Left ventricle myocardium superior (tissue), 1 donor: ENCODE measurements at regions not wholly inside any gene's neighbourhood (a gene's known extent, or its start where the extent isn't known, plus 50 kb on each side); places are given as distances from the start of the nearest gene placed in this dataset.
"Not testable (repeated sequence)": the region's sequence is repeated elsewhere in the genome, so short reads cannot be mapped to it uniquely, and the experiment has no call there.

Source experiments
- ATAC-seq: fragments of 200-7000 bp; cut with Tn5 transposase; one replicate; pipeline ENCODE4 v1.9.1; 2020; ENCODE audit warnings: mild to moderate bottlenecking, moderate library complexity
- DNase-seq: peaks from one replicate; pipeline ENCODE4 v3.0.0-alpha.2; 2020
- intact Hi-C: fragments of 100-400 bp; cut with micrococcal nuclease; formaldehyde crosslinking; loops from one replicate; pipeline ENCODE4 v1.11.0; 2022
- donor health status: DM: no; HTN: yes; CAD: no; lungs with severe emphysema.

GRCh38 chr3:184502841-184503240 is 58.7 kb upstream of the EPHB3 start:
- ATAC-seq, DNase-seq, intact Hi-C loops: not testable (repeated sequence)

- ATAC-seq (no peak), DNase-seq (no peak)
- intact Hi-C loops: no loop called here
Measured at GRCh38 chr3:184503647-184504046, 57.9 kb upstream of the EPHB3 start.

DNA sequence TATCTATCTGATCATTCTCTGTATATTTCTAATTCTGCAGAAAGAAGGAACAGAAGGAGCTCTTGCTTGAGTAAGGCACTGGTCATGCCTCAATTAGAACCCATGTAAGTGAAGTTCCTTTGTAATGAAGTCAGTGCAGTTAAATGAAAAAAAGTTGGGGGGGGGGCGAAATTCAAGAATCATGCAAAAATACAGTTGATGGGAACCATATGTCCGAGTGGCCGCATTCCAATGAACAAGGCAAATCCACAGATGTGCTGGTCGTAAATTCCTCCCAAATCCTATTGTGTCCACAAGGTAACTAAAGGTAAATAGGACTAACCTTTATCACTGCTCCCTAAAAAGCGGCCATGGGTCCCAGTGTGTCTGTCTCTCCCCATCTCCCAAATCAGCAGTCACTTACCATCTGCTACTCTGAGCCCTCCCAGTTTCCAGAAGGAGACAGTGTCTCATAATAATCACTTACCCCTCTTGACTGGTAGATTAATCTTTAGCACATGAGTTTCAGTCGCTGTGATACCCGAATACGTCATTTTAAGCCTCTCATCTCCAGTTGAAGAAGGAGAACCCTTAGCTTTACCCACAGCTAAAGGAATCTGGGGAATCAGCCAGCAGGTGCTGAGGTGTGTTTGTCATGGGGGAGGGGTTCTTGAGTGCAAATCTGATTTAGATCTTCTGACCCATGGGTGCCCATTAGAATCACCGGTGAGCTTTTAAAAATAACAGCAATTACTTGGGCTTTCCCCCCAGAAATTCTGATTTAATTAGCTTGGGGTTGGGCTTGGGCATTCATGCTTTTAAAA is 56.3 kb upstream of the EPHB3 start:
- ATAC-seq: no peak
- no peak for DNase-seq
- intact Hi-C loops: no loop called here

DNA sequence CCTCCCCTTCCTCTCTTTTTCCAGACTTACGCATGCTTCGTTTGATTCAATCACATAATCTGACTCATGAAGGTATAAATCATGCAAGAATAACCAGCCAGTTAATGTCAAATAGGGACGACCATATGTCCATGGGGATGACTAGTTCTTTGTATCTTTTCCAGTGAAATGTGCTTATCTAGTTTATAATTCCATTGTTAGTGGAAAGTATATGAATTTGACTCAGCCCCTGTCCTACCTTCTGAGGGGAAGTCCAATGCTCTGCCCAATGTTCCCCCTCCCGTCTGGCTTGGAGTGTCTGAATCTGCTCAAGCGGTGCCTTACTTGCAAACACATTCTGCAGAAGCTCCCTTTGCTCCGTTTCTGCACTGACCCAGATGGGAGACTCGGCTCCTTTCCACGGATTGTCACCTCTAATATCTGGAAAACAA is 55.0 kb upstream of the EPHB3 start:
- ATAC-seq: no peak
- DNase-seq: no peak
- intact Hi-C loops: no loop called here

GRCh38 chr3:184508938-184509337 is 52.6 kb upstream of the EPHB3 start:
- ATAC-seq (no peak), DNase-seq (no peak)
- intact Hi-C loops: no loop called here

DNA sequence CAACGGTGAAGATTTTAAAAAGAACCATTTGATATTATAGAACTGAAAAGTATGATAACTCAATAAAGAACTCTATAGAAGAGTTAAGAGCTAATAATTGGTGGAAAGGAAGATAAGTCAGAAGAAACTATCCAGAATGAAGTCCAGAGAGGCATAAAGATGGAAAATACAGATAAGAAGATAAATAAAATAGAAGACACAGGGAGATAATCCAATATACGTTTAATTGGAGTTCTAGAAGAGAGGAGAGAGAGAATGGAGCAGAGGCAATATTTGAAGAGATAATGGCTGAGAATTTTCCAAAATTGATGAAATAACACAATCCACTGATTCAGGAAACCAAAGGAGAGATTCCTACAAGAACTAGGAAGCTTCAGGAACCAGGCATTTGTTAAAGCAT is 49.8 kb upstream of the EPHB3 start:
- intact Hi-C loops: loop anchor here (10.0 kb wide), 1 partner anchor 137 kb away; the partner anchor contains the start of gene THPO
- no peak for DNase-seq
- no peak for ATAC-seq
